Caco-2 (cell line): ENCODE measurements at regions not wholly inside any gene's neighbourhood (a gene's known extent, or its start where the extent isn't known, plus 50 kb on each side); places are given as distances from the start of the nearest gene placed in this dataset.

Source experiments
- BruUV-seq: library from RNA; stranded (reverse); fragments of 400-500 nt; replicated peaks from 2 replicates; lab custom pipeline; 2021; lab: Mats Ljungman, UMichigan
- CTCF ChIA-PET: fragments of 300-600 bp; sonication (Branson Sonifier 250); formaldehyde crosslinking; loops from one replicate; lab custom pipeline; 2022; ENCODE audit warnings: antibody characterized with exemption; lab: Charles Lee
- POLR2A ChIA-PET: fragments of 300-600 bp; sonication (Branson Sonifier 250); formaldehyde crosslinking; loops from one replicate; lab custom pipeline; 2022; ENCODE audit warnings: antibody characterized with exemption; lab: Charles Lee
- DNase-seq, 2 experiments: peaks; one replicate each; pipeline versions ENCODE4 v3.0.0 to v3.0.0-alpha.2; 2020 to 2022
- H3K27me3 ChIP-seq: replicated peaks from 2 replicates; pipeline ENCODE4 v1.6.0; 2011; ENCODE audit warnings: low read length; ENCODE audit not compliant: control insufficient read depth, insufficient read depth
- H3K36me3 ChIP-seq: 2 replicates; pipeline ENCODE4 v1.5.1; 2011; ENCODE audit warnings: low read length; ENCODE audit not compliant: control insufficient read depth, insufficient read depth
- H3K4me1 ChIP-seq: fragments of 250-450 bp; sonication (Bioruptor Pico); 2 replicates; pipeline ENCODE4 v1.5.1; 2020; ENCODE audit warnings: mild to moderate bottlenecking
- H3K4me3 ChIP-seq: 2 replicates; pipeline ENCODE4 v1.5.1; 2011; ENCODE audit warnings: low read depth, mild to moderate bottlenecking, control low read depth, low read length
- H3K9me3 ChIP-seq: fragments of 250-450 bp; sonication (Bioruptor Pico); 2 replicates; pipeline ENCODE4 v1.5.1; 2020; ENCODE audit warnings: mild to moderate bottlenecking, moderate library complexity
- H3K27ac Mint-ChIP-seq: one replicate; pipeline ENCODE4 v1.8.0; 2022; ENCODE audit warnings: mixed read lengths; ENCODE audit not compliant: unreplicated experiment
- H3K27me3 Mint-ChIP-seq: one replicate; pipeline ENCODE4 v1.8.0; 2022; ENCODE audit warnings: mixed read lengths; ENCODE audit not compliant: insufficient read depth, unreplicated experiment
- H3K36me3 Mint-ChIP-seq: one replicate; pipeline ENCODE4 v1.8.0; 2022; ENCODE audit warnings: mild to moderate bottlenecking, mixed read lengths; ENCODE audit not compliant: insufficient read depth, unreplicated experiment
- H3K4me1 Mint-ChIP-seq: one replicate; pipeline ENCODE4 v1.8.0; 2022; ENCODE audit warnings: low read depth, mixed read lengths; ENCODE audit not compliant: unreplicated experiment
- H3K4me3 Mint-ChIP-seq: one replicate; pipeline ENCODE4 v1.8.0; 2022; ENCODE audit warnings: mild to moderate bottlenecking, moderate library complexity, mixed read lengths; ENCODE audit not compliant: unreplicated experiment
- H3K9me3 Mint-ChIP-seq: one replicate; pipeline ENCODE4 v1.8.0; 2022; ENCODE audit warnings: mixed read lengths; ENCODE audit not compliant: unreplicated experiment
- CTCF ChIP-seq, 2 experiments: fragments of 200-600 bp in 1 of 2; IDR thresholded peaks; 1 replicate in 1 of 2; 2 replicates in 1 of 2; pipeline versions ENCODE4 v1.5.1 to v1.8.0; 2011 to 2022; ENCODE audit warnings: antibody characterized with exemption in 1 of 2, control low read depth in 1 of 2, inconsistent platforms in 1 of 2, low read depth in 1 of 2, low read length in 1 of 2, mild to moderate bottlenecking in 1 of 2, moderate library complexity in 1 of 2; ENCODE audit not compliant: insufficient read depth in 1 of 2, severe bottlenecking in 1 of 2, unreplicated experiment in 1 of 2
- intact Hi-C: fragments of 100-400 bp; cut with micrococcal nuclease; formaldehyde crosslinking; loops from one replicate; pipeline ENCODE4 v1.10.0; 2022; ENCODE audit not compliant: unreplicated experiment

GRCh38 chr12:73547421-73547820, 990.2 kb upstream of the ATXN7L3B start:
- POLR2A ChIA-PET = no interaction called here
- Mint-ChIP-seq H3K4me3 (no peak overlapping the region), H3K27ac (no peak overlapping the region), H3K9me3 (no peaks in the 10 kb centered on the region), H3K27me3 (no peaks in the 10 kb centered on the region), H3K4me1 (no peaks in the 10 kb centered on the region), H3K36me3 (no peaks in the 10 kb centered on the region)
- TF ChIP-seq CTCF (IDR thresholded peaks at IDR 0.05; ENCODE audit: insufficient read depth in 1 of 2, low read depth in 1 of 2, low read length in 1 of 2, severe bottlenecking in 1 of 2, unreplicated experiment in 1 of 2) = no peak
- H3K4me3 ChIP-seq = no peak overlapping the region
- H3K27me3 ChIP-seq = no peaks in the 10 kb centered on the region
- CTCF ChIA-PET = no interaction called here
- no peak for DNase-seq
- H3K36me3 ChIP-seq = no peaks in the 10 kb centered on the region
- intact Hi-C loops = no loop called here
- H3K9me3 ChIP-seq = no peaks in the 10 kb centered on the region
- BruUV-seq = no TSS peak
- H3K4me1 ChIP-seq = no peaks in the 10 kb centered on the region

GRCh38 chr12:73585136-73585535, 952.5 kb upstream of the ATXN7L3B start:
- H3K4me3 ChIP-seq = no peak overlapping the region
- CTCF ChIA-PET = no interaction called here

GRCh38 chr12:73589220-73589619, 948.4 kb upstream of the ATXN7L3B start:
- POLR2A ChIA-PET = no interaction called here
- DNase-seq = no peak
- intact Hi-C loops = no loop called here
- H3K36me3 ChIP-seq = no peaks in the 10 kb centered on the region
- H3K9me3 ChIP-seq = no peaks in the 10 kb centered on the region
- no peaks in the 10 kb centered on the region for H3K36me3 Mint-ChIP-seq
- H3K4me3 Mint-ChIP-seq = no peak overlapping the region
- peaks cover 3% of the 10 kb centered on the region for H3K27me3 Mint-ChIP-seq
- no peaks in the 10 kb centered on the region for H3K27me3 ChIP-seq
- H3K4me1 ChIP-seq = no peaks in the 10 kb centered on the region
- CTCF ChIA-PET = no interaction called here
- no peak overlapping the region for H3K27ac Mint-ChIP-seq
- BruUV-seq = no TSS peak
- no peak overlapping the region for H3K4me3 ChIP-seq
- H3K4me1 Mint-ChIP-seq = no peaks in the 10 kb centered on the region
- H3K9me3 Mint-ChIP-seq = no peaks in the 10 kb centered on the region
- no peak for TF ChIP-seq CTCF (IDR thresholded peaks at IDR 0.05; ENCODE audit: insufficient read depth in 1 of 2, low read depth in 1 of 2, low read length in 1 of 2, severe bottlenecking in 1 of 2, unreplicated experiment in 1 of 2)

More at GRCh38 chr12:73585136-73585535, 952.5 kb upstream of the ATXN7L3B start:
- H3K4me1 ChIP-seq = no peaks in the 10 kb centered on the region
- Mint-ChIP-seq H3K36me3 (no peaks in the 10 kb centered on the region), H3K4me1 (no peaks in the 10 kb centered on the region), H3K27me3 (no peaks in the 10 kb centered on the region), H3K9me3 (no peaks in the 10 kb centered on the region), H3K27ac (no peak overlapping the region), H3K4me3 (no peak overlapping the region)
- H3K9me3 ChIP-seq = no peaks in the 10 kb centered on the region
- POLR2A ChIA-PET = no interaction called here
- H3K27me3 ChIP-seq = no peaks in the 10 kb centered on the region
- intact Hi-C loops = no loop called here
- H3K36me3 ChIP-seq = no peaks in the 10 kb centered on the region
- TF ChIP-seq CTCF (IDR thresholded peaks at IDR 0.05; ENCODE audit: insufficient read depth in 1 of 2, low read depth in 1 of 2, low read length in 1 of 2, severe bottlenecking in 1 of 2, unreplicated experiment in 1 of 2) = no peak
- no TSS peak for BruUV-seq
- no peak for DNase-seq
